ENCODE measurements at regions not wholly inside any gene's neighbourhood (a gene's known extent, or its start where the extent isn't known, plus 50 kb on each side); places are given as distances from the start of the nearest gene placed in this dataset.

- Histone ChIP-seq H3K14ac (ENCODE audit: insufficient read depth, low read length) (no peak overlapping the region), H2AFZ (ENCODE audit: low read length) (no peak overlapping the region)
- no CpG with 5 or more reads among the region's 2 CpGs for WGBS (ENCODE audit: extremely low coverage, insufficient read length, low lambda C conversion rate)
Measured at GRCh38 chr10:33884604-33885003, 550.1 kb upstream of the NRP1 start.

More at GRCh38 chr10:33884604-33885003, 550.1 kb upstream of the NRP1 start:
- Mint-ChIP-seq H3K36me3 (ENCODE audit: insufficient read depth in 1 of 3, low read depth in 3 of 3) (peaks cover 0 to 2% (median 0%) of the 10 kb centered on the region in 3 experiments; a peak in 2 of 7 replicates), H3K9me3 (0 out of 5 replicates have a peak, but pooled peaks cover 0 to 2% of the 10 kb centered on the region in 2 experiments), H3K4me1 (peaks cover 6 to 9% of the 10 kb centered on the region in 2 experiments; a peak in 2 of 4 replicates), H3K27ac (no peak overlapping the region), H3K27me3 (ENCODE audit: low read depth) (no peaks in the 10 kb centered on the region), H3K4me3 (no peak overlapping the region)
- no peaks in the 10 kb centered on the region for H3K27me3 ChIP-seq (ENCODE audit: insufficient read depth, low read length)
- H2AK5ac ChIP-seq (ENCODE audit: insufficient read length, low read length), result no peak overlapping the region
- H2BK120ac ChIP-seq (ENCODE audit: low read depth, low read length, poor library complexity, severe bottlenecking), result no peak overlapping the region
- TF ChIP-seq CTCF (conservative IDR thresholded peaks at IDR 0.05), result no peak
- no peak overlapping the region for H3K56ac ChIP-seq (ENCODE audit: insufficient read length, low read depth, low read length)
- H3K18ac ChIP-seq (ENCODE audit: insufficient read length, low read depth, low read length), result no peak overlapping the region
- no peak overlapping the region for H2BK5ac ChIP-seq (ENCODE audit: insufficient read length, low read length)
- no peak overlapping the region for H4K8ac ChIP-seq (replicated peaks; ENCODE audit: insufficient read length, low read depth, low read length)
- no peaks in the 10 kb centered on the region for H3K9me3 ChIP-seq (ENCODE audit: control insufficient read depth, low read depth, low read length)
- no peak overlapping the region for H3K23ac ChIP-seq (ENCODE audit: insufficient read length, low read depth, low read length)
- H4K5ac ChIP-seq (ENCODE audit: insufficient read length, low read depth, low read length), result no peak overlapping the region
- no peak overlapping the region for H2BK15ac ChIP-seq (ENCODE audit: low read depth, low read length)
- no peaks in the 10 kb centered on the region for H3K79me1 ChIP-seq (ENCODE audit: insufficient read depth, low read depth, low read length, poor library complexity, severe bottlenecking)
- no peak overlapping the region for H4K91ac ChIP-seq (ENCODE audit: insufficient read length, low read depth, low read length)
- no peaks in the 10 kb centered on the region for H3K79me2 ChIP-seq (ENCODE audit: insufficient read depth, low read length)
- no peaks in the 10 kb centered on the region for H4K20me1 ChIP-seq (ENCODE audit: control insufficient read depth, insufficient read depth, insufficient read length)
- H3K4me2 ChIP-seq (ENCODE audit: insufficient read depth, insufficient read length, low read length), result no peak overlapping the region
- no peak overlapping the region for H3K27ac ChIP-seq (ENCODE audit: insufficient read length, low read depth, low read length)
- H2BK20ac ChIP-seq (ENCODE audit: low read depth, low read length, poor library complexity, severe bottlenecking), result no peak overlapping the region
- H3K4ac ChIP-seq (ENCODE audit: low read depth, low read length), result no peak overlapping the region
- no peaks in the 10 kb centered on the region for H3K4me1 ChIP-seq (ENCODE audit: insufficient read depth, low read length)
- H3K23me2 ChIP-seq (ENCODE audit: insufficient read length, low read depth, low read length, poor library complexity, severe bottlenecking), result no peaks in the 10 kb centered on the region
- H2BK12ac ChIP-seq (ENCODE audit: insufficient read length, low read depth, low read length), result no peak overlapping the region
- H3T11ph ChIP-seq (ENCODE audit: low read length), result no peak overlapping the region
- DNase-seq, result no peak
- H3K9ac ChIP-seq (ENCODE audit: extremely low read depth, insufficient read length, low read length), result no peak overlapping the region

All from H9 (cell line).